GM12865 (cell line): ENCODE measurements at regions not wholly inside any gene's neighbourhood (a gene's known extent, or its start where the extent isn't known, plus 50 kb on each side); places are given as distances from the start of the nearest gene placed in this dataset.

Experiments used
- DNase-seq: peaks from one replicate; pipeline ENCODE4 v3.0.0; 2010; ENCODE audit warnings: low read depth
- H3K4me3 ChIP-seq: 2 replicates; pipeline ENCODE4 v1.5.1; 2011; ENCODE audit warnings: mild to moderate bottlenecking, low read depth, low read length, control low read depth
- TF ChIP-seq, protein P1 (sequence below): IDR thresholded peaks from 2 replicates; pipeline ENCODE4 v1.5.1; 2011; ENCODE audit warnings: low read length, control low read depth, low read depth, inconsistent platforms; ENCODE audit not compliant: insufficient read depth; ENCODE audit errors: missing control alignments

DNA sequence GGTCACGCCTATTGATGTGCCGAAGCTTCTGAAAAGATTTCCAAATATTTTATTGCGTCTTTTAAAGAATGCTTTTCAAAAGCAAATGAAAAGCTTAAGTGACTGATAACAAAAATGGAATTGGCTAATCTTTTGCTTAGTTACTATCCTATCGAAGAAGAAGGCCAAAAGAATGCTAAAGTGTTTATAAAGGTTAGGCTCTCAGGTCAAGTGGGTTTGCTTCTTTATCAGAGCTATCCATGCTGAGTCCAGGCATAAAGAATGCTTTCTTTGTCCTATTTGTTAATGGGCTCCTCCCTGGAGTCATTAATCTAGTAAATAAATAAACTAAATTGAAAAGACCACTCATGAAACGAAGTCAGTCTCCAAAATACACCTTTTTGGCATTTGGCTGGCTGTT lies 133.4 kb upstream of the LYPLAL1 start:
- DNase-seq: no peak
- no peak overlapping the region for H3K4me3 ChIP-seq
- TF ChIP-seq, protein P1, sequence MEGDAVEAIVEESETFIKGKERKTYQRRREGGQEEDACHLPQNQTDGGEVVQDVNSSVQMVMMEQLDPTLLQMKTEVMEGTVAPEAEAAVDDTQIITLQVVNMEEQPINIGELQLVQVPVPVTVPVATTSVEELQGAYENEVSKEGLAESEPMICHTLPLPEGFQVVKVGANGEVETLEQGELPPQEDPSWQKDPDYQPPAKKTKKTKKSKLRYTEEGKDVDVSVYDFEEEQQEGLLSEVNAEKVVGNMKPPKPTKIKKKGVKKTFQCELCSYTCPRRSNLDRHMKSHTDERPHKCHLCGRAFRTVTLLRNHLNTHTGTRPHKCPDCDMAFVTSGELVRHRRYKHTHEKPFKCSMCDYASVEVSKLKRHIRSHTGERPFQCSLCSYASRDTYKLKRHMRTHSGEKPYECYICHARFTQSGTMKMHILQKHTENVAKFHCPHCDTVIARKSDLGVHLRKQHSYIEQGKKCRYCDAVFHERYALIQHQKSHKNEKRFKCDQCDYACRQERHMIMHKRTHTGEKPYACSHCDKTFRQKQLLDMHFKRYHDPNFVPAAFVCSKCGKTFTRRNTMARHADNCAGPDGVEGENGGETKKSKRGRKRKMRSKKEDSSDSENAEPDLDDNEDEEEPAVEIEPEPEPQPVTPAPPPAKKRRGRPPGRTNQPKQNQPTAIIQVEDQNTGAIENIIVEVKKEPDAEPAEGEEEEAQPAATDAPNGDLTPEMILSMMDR: no peak

DNA sequence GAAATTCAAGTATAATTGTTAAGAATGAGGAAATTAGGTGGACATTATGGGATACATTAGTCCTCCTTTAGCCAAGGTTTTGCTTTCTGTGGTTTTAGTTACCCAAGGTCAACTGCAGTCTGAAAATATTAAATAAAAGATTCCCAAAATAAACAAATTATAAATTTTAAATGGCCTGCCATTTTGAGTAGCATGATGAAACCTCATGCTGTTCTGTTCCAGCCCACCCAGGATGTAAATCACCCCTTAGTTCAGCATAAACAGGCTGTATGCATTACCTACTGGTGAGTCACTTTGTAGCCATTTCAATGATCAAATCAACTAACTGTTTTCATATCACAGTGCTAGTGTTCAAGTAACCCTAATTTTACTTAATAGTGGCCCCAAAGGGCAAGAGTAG lies 132.5 kb upstream of the LYPLAL1 start:
- TF ChIP-seq, protein P1: no peak
- H3K4me3 ChIP-seq: no peak overlapping the region
- no peak for DNase-seq

DNA sequence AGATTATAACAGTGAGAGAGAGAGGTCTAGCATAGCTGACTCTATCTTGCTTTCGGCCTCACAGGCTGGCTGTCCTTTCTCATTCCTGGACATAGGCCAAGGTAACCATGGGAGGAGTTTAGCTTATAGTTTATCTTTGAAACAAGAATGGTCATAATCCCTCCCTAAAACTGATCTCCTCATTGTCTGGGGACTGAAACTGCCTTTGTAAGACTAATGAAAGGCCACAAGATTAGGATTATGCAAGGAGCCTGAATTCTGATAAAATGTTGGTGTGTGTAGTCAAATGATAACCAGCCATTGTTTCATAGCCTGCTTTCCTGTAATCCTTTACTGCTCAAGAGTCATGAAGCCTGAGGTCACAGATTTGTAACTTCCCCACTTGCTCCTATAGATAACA lies 131.9 kb upstream of the LYPLAL1 start:
- TF ChIP-seq, protein P1: no peak
- no peak for DNase-seq

DNA sequence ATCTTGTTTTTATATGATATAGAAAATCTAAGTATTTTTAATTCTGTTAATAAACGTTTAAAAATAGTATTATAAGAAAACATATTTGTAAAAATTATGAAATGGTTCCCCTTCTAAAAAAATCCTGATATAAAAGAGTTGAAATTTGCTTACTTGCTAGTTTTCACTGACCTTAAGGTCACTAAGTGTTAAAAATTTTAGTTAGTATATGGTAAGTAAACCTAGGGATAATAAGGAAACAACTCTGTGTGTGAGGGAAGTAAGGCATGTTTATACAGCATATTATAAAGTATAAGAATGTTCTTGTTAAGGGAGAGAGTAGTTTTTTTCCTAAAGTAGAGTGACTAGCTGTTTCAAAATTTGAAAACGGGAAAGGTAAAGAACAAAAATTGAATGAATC lies 130.9 kb upstream of the LYPLAL1 start:
- DNase-seq: no peak
- H3K4me3 ChIP-seq: no peak overlapping the region
- TF ChIP-seq, protein P1: no peak

More for the DNA sequence above, 131.9 kb upstream of the LYPLAL1 start:
- H3K4me3 ChIP-seq: no peak overlapping the region

DNA sequence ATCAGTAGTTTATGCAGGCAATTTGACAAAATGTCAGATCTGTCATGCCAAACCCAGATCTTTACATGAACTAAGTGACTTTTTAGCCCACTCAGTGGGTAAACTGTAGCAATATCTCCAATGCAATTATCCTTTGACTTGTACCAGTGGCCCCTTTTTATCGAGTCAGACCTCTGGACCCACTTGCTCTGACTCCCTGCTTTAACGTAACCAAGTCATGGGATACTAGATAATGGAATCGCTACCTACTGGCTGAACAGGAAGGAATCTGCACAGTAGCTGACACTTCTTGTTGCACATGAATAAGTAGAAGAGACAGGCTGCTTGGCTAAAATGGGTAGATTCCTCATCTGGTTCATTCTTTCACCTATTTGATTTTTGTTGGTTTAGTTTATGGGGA lies 128.4 kb upstream of the LYPLAL1 start:
- no peak for DNase-seq
- TF ChIP-seq, protein P1: no peak
- no peak overlapping the region for H3K4me3 ChIP-seq

DNA sequence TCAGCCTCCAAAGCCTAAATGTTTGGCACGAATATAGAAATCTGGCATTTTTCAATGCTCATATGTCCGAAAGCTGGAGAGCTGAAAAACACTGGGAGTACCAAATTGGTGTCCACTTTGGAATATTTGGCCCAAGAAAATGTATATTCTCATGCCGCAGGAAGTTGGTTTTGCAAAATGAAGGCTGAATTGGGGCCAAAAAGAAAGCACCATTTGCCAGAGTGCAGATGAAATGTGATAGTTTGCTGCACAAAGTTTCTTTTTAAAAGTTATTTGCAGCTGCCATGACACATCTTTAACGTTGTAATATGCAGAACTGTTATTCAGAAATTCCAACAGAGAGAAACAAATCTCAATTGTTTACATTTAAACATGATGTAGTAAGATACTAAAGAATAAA lies 124.2 kb upstream of the LYPLAL1 start:
- no peak overlapping the region for H3K4me3 ChIP-seq

More for the DNA sequence above, 124.2 kb upstream of the LYPLAL1 start:
- DNase-seq: no peak
- TF ChIP-seq, protein P1: no peak
